H1 (cell line): ENCODE measurements at regions not wholly inside any gene's neighbourhood (a gene's known extent, or its start where the extent isn't known, plus 50 kb on each side); places are given as distances from the start of the nearest gene placed in this dataset.

Experiments
- BCL11A ChIP-seq, 2 experiments: IDR thresholded peaks; one replicate each; pipeline ENCODE4 v1.6.1; 2011; ENCODE audit warnings: low read depth in 2 of 2, low read length in 2 of 2, mild to moderate bottlenecking in 2 of 2
- CHD1 ChIP-seq: IDR thresholded peaks from 2 replicates; pipeline ENCODE4 v1.6.1; 2012; ENCODE audit warnings: low read depth, low read length, improper control_type of control experiment
- CHD7 ChIP-seq: fragments of 300-600 bp; sonication (generic); IDR thresholded peaks from 2 replicates; pipeline ENCODE4 v1.7.1; 2012; ENCODE audit warnings: low read length, moderate library complexity, mild to moderate bottlenecking, inconsistent platforms; ENCODE audit not compliant: insufficient replicate concordance
- E2F6 ChIP-seq: IDR thresholded peaks from 2 replicates; pipeline ENCODE4 v1.6.1; 2012; ENCODE audit warnings: inconsistent platforms
- FOSL1 ChIP-seq: IDR thresholded peaks from 2 replicates; pipeline ENCODE4 v1.6.1; 2011; ENCODE audit warnings: mild to moderate bottlenecking, low read depth, low read length, moderate library complexity; ENCODE audit not compliant: insufficient read depth
- GTF2F1 ChIP-seq: IDR thresholded peaks from 2 replicates; pipeline ENCODE4 v1.6.1; 2012; ENCODE audit warnings: low read depth, low read length, improper control_type of control experiment, borderline replicate concordance
- JUN ChIP-seq: IDR thresholded peaks from 2 replicates; pipeline ENCODE4 v1.6.1; 2011; ENCODE audit warnings: low read depth, mild to moderate bottlenecking, improper control_type of control experiment, low read length
- POLR2AphosphoS5 ChIP-seq: IDR thresholded peaks from 2 replicates; pipeline ENCODE4 v1.6.1; 2011; ENCODE audit warnings: low read depth, low read length
- SIN3A ChIP-seq, 2 experiments: IDR thresholded peaks in 1 of 2; conservative IDR thresholded peaks in 1 of 2; 2 replicates each; pipeline ENCODE4 v1.6.1; 2011 to 2012; ENCODE audit warnings: low read length in 2 of 2, improper control_type of control experiment in 1 of 2, low read depth in 1 of 2, mild to moderate bottlenecking in 1 of 2
- SIX5 ChIP-seq: IDR thresholded peaks from 2 replicates; pipeline ENCODE4 v1.6.1; 2011; ENCODE audit warnings: mild to moderate bottlenecking, low read depth, low read length
- USF2 ChIP-seq: IDR thresholded peaks from 2 replicates; pipeline ENCODE4 v1.6.1; 2011; ENCODE audit warnings: low read length, improper control_type of control experiment

- TF ChIP-seq CHD7 (no peak), CHD1 (no peak), JUN (no peak), SIN3A (conservative IDR thresholded peaks at IDR 0.05 in 1 of 2, IDR thresholded peaks at IDR 0.05 in 1 of 2; ENCODE audit: low read depth in 1 of 2, low read length in 2 of 2) (no peak), USF2 (no peak), E2F6 (no peak), POLR2AphosphoS5 (no peak), GTF2F1 (no peak), FOSL1 (no peak), BCL11A (IDR thresholded peaks at IDR 0.05; ENCODE audit: low read depth in 2 of 2, low read length in 2 of 2) (no peak), SIX5 (no peak)
Measured at GRCh38 chr3:127488740-127489139, 101.8 kb downstream of the TPRA1 start (continued).
